ENCODE measurements at regions not wholly inside any gene's neighbourhood (a gene's known extent, or its start where the extent isn't known, plus 50 kb on each side); places are given as distances from the start of the nearest gene placed in this dataset.

DNA sequence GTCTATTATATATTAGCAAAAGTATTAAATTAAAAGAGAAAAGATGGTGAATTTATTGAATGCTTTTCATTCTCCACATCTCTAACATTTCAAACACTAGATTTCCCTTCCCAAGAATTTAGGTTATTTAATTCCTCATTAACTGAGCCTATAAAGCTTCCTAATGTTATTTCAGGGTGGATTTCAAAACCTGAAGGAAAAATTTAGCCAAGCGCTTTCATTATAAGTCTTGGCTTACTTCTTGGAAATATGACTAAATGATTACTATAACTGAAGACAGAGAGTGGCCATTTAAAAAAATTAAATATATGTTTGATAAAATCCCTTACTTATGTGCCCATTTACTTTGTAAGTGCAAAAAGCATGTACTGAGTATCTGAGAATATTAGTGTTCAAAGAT lies 141.8 kb upstream of the ARSJ start:
- TF ChIP-seq, protein P1, sequence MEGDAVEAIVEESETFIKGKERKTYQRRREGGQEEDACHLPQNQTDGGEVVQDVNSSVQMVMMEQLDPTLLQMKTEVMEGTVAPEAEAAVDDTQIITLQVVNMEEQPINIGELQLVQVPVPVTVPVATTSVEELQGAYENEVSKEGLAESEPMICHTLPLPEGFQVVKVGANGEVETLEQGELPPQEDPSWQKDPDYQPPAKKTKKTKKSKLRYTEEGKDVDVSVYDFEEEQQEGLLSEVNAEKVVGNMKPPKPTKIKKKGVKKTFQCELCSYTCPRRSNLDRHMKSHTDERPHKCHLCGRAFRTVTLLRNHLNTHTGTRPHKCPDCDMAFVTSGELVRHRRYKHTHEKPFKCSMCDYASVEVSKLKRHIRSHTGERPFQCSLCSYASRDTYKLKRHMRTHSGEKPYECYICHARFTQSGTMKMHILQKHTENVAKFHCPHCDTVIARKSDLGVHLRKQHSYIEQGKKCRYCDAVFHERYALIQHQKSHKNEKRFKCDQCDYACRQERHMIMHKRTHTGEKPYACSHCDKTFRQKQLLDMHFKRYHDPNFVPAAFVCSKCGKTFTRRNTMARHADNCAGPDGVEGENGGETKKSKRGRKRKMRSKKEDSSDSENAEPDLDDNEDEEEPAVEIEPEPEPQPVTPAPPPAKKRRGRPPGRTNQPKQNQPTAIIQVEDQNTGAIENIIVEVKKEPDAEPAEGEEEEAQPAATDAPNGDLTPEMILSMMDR (IDR thresholded peaks at IDR 0.05) = no peak
- TF ChIP-seq POLR2A (IDR thresholded peaks at IDR 0.05) (no peak), EP300 (IDR thresholded peaks at IDR 0.05) (no peak)
